Suprapubic skin (tissue), 4 donors: ENCODE measurements at regions not wholly inside any gene's neighbourhood (a gene's known extent, or its start where the extent isn't known, plus 50 kb on each side); places are given as distances from the start of the nearest gene placed in this dataset.

Experiments
- DNase-seq, 2 donors: peaks; one replicate each; pipeline ENCODE4 v3.0.0-alpha.2; 2019; ENCODE audit warnings: low spot score in 2 of 2
- H3K27ac ChIP-seq: fragments of 200-600 bp; sonication (generic); one replicate; pipeline ENCODE4 v1.5.1; 2019
- H3K27me3 ChIP-seq: fragments of 200-600 bp; sonication (generic); one replicate; pipeline ENCODE4 v1.5.1; 2019
- H3K36me3 ChIP-seq: fragments of 200-600 bp; sonication (generic); one replicate; pipeline ENCODE4 v1.5.1; 2019
- H3K4me1 ChIP-seq: fragments of 200-600 bp; sonication (generic); one replicate; pipeline ENCODE4 v1.5.1; 2019
- H3K4me3 ChIP-seq: fragments of 200-600 bp; sonication (generic); one replicate; pipeline ENCODE4 v1.5.1; 2019; ENCODE audit warnings: mild to moderate bottlenecking
- H3K9me3 ChIP-seq: fragments of 200-600 bp; sonication (generic); one replicate; pipeline ENCODE4 v1.5.1; 2019
- CTCF ChIP-seq, 2 donors: fragments of 200-600 bp in 1 of 2; fragments of 450-650 bp in 1 of 2; sonication (generic) in 1 of 2; IDR thresholded peaks; one replicate each; pipeline ENCODE4 v1.5.1; 2016 to 2019; ENCODE audit warnings: antibody characterized with exemption in 2 of 2, mild to moderate bottlenecking in 1 of 2, moderate library complexity in 1 of 2
- EP300 ChIP-seq: sonication (generic); formaldehyde crosslinking; IDR thresholded peaks from one replicate; pipeline ENCODE4 v1.6.1; 2017; ENCODE audit warnings: antibody characterized with exemption
- POLR2A ChIP-seq, 2 donors: fragments of 450-650 bp; IDR thresholded peaks; one replicate each; pipeline ENCODE4 v1.6.1; 2017; ENCODE audit warnings: antibody characterized with exemption in 2 of 2, mild to moderate bottlenecking in 2 of 2, moderate library complexity in 2 of 2
- POLR2AphosphoS5 ChIP-seq, 3 donors: sonication (generic); formaldehyde crosslinking; IDR thresholded peaks; one replicate each; pipeline ENCODE4 v1.6.1; 2017; ENCODE audit warnings: antibody characterized with exemption in 3 of 3
- WGBS: methylation state at CpG from one replicate; pipeline ENCODE4 v1.1.5; 2018; 5-methylcytosine and 5-hydroxymethylcytosine counted together

GRCh38 chr16:79903471-79903870 is 302.9 kb upstream of the MAF start:
- Histone ChIP-seq H3K36me3 (no peaks in the 10 kb centered on the region), H3K27ac (no peak overlapping the region), H3K27me3 (no peaks in the 10 kb centered on the region), H3K4me3 (no peak overlapping the region), H3K9me3 (no peaks in the 10 kb centered on the region), H3K4me1 (no peaks in the 10 kb centered on the region)
- no peak for DNase-seq
- WGBS: 83% methylated on average over 1 of the region's 1 CpG
- no peak for TF ChIP-seq CTCF (IDR thresholded peaks at IDR 0.05)
- TF ChIP-seq POLR2AphosphoS5 (IDR thresholded peaks at IDR 0.05): no peak
- TF ChIP-seq POLR2A (IDR thresholded peaks at IDR 0.05): no peak
- no peak for TF ChIP-seq EP300

GRCh38 chr16:79902351-79902750 is 301.8 kb upstream of the MAF start:
- H3K27ac ChIP-seq: no peak overlapping the region
- no peak overlapping the region for H3K4me3 ChIP-seq
- 89% methylated on average over 4 of the region's 4 CpGs for WGBS
- TF ChIP-seq EP300 (no peak), POLR2A (IDR thresholded peaks at IDR 0.05) (no peak), POLR2AphosphoS5 (IDR thresholded peaks at IDR 0.05) (no peak), CTCF (IDR thresholded peaks at IDR 0.05) (no peak)
- no peaks in the 10 kb centered on the region for H3K9me3 ChIP-seq
- DNase-seq: no peak
- H3K4me1 ChIP-seq: peaks cover 2% of the 10 kb centered on the region
- H3K36me3 ChIP-seq: no peaks in the 10 kb centered on the region
- no peaks in the 10 kb centered on the region for H3K27me3 ChIP-seq

- 94% methylated on average over 4 of the region's 4 CpGs for WGBS
- Histone ChIP-seq H3K4me1 (peaks cover 4% of the 10 kb centered on the region), H3K36me3 (no peaks in the 10 kb centered on the region), H3K9me3 (no peaks in the 10 kb centered on the region), H3K27me3 (no peaks in the 10 kb centered on the region), H3K4me3 (no peak overlapping the region), H3K27ac (no peak overlapping the region)
- no peak for DNase-seq
- TF ChIP-seq EP300 (no peak), POLR2AphosphoS5 (IDR thresholded peaks at IDR 0.05) (no peak), CTCF (IDR thresholded peaks at IDR 0.05) (no peak), POLR2A (IDR thresholded peaks at IDR 0.05) (no peak)
Measured at GRCh38 chr16:79901522-79901921, 301.0 kb upstream of the MAF start.

GRCh38 chr16:79899716-79900115 is 299.2 kb upstream of the MAF start:
- no peaks in the 10 kb centered on the region for H3K9me3 ChIP-seq
- peaks cover 18% of the 10 kb centered on the region for H3K4me1 ChIP-seq
- H3K27ac ChIP-seq: no peak overlapping the region
- H3K36me3 ChIP-seq: no peaks in the 10 kb centered on the region
- H3K4me3 ChIP-seq: no peak overlapping the region
- H3K27me3 ChIP-seq: no peaks in the 10 kb centered on the region
- no peak for DNase-seq
- TF ChIP-seq CTCF (IDR thresholded peaks at IDR 0.05) (no peak), POLR2AphosphoS5 (IDR thresholded peaks at IDR 0.05) (no peak), POLR2A (IDR thresholded peaks at IDR 0.05) (no peak), EP300 (no peak)

GRCh38 chr16:79899316-79899715 is 298.8 kb upstream of the MAF start:
- Histone ChIP-seq H3K9me3 (no peaks in the 10 kb centered on the region), H3K27ac (no peak overlapping the region), H3K4me3 (no peak overlapping the region), H3K36me3 (no peaks in the 10 kb centered on the region), H3K4me1 (peaks cover 18% of the 10 kb centered on the region), H3K27me3 (no peaks in the 10 kb centered on the region)
- WGBS: 61% methylated on average over 3 of the region's 3 CpGs
- no peak for DNase-seq
- TF ChIP-seq EP300 (no peak), POLR2AphosphoS5 (IDR thresholded peaks at IDR 0.05) (no peak), POLR2A (IDR thresholded peaks at IDR 0.05) (no peak), CTCF (IDR thresholded peaks at IDR 0.05) (no peak)
